ENCODE measurements at regions not wholly inside any gene's neighbourhood (a gene's known extent, or its start where the extent isn't known, plus 50 kb on each side); places are given as distances from the start of the nearest gene placed in this dataset.

DNA sequence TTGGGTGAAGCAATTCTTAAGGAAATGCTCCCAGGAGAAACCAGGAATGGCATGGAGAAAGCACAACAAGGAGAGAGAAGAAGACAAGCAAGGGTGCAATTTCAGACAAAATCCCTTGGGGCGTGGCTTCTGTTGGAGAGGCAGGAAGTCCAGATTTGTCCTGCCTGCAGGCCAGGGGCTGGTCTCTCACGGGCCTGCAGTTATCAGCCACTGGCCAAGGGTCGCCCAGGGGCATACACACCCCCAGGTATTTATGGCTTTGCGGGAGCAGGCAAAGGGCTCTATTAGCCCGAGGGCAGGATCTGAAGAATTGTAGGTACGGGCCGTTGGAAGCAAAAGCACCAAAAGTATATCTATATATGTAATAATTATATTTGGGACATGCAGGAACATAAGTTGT lies 87.7 kb downstream of the IYD start:
- ATAC-seq, result peak; percentile 19
- no peaks in the 10 kb centered on the region for H3K36me3 ChIP-seq (ENCODE audit: low read depth)

DNA sequence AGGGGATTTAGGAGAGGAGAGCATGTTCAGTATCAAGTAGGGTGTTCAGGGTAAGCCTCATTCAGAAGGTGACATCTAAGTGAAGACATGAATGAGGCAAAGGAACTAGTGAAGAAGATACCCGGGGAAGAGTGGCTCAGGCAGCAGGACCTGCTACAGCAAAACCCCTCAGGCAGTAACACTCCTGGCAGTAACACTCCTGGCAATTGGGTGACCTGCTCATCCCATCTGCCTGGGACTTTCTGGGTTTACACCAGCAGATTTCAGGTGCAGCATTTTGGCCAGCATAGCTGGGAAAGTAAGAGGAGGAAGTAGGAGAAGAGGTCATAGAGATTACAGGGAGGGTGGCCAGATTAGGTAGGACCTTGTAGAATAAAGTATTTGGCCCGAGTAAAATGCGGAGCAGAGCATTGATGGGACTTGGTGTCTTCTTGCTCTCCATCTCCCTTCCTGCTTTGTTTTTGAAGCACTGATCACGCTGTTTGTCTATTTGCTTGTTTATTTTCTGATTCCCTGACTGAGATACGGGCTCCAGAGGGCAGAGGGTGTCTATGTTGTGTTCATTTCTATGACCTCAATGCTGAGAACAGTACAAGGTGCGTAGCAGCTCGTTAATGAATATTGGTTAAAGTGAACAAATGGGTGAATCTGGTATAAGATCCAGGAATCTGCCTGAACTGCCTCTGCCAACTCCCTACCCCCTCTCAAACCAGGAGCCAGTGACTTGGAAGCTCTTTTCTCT lies 88.3 kb downstream of the IYD start:
- TF ChIP-seq, protein P1, sequence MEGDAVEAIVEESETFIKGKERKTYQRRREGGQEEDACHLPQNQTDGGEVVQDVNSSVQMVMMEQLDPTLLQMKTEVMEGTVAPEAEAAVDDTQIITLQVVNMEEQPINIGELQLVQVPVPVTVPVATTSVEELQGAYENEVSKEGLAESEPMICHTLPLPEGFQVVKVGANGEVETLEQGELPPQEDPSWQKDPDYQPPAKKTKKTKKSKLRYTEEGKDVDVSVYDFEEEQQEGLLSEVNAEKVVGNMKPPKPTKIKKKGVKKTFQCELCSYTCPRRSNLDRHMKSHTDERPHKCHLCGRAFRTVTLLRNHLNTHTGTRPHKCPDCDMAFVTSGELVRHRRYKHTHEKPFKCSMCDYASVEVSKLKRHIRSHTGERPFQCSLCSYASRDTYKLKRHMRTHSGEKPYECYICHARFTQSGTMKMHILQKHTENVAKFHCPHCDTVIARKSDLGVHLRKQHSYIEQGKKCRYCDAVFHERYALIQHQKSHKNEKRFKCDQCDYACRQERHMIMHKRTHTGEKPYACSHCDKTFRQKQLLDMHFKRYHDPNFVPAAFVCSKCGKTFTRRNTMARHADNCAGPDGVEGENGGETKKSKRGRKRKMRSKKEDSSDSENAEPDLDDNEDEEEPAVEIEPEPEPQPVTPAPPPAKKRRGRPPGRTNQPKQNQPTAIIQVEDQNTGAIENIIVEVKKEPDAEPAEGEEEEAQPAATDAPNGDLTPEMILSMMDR (IDR thresholded peaks at IDR 0.05), result no peak
- no peaks in the 10 kb centered on the region for H3K4me1 ChIP-seq (ENCODE audit: low read depth)
- H3K4me3 ChIP-seq, result no peak overlapping the region
- DNase-seq (no peak), ATAC-seq (no peak)
- H3K36me3 ChIP-seq (ENCODE audit: low read depth), result no peaks in the 10 kb centered on the region
- no peaks in the 10 kb centered on the region for H3K9me3 ChIP-seq
- intact Hi-C loops (cut with DNase I, micrococcal nuclease), result no loop called here

More for the DNA sequence above, 87.7 kb downstream of the IYD start:
- Histone ChIP-seq H3K4me3 (no peak overlapping the region), H3K4me1 (ENCODE audit: low read depth) (no peaks in the 10 kb centered on the region), H3K9me3 (no peaks in the 10 kb centered on the region)
- TF ChIP-seq, protein P1 (IDR thresholded peaks at IDR 0.05), result no peak
- intact Hi-C loops (cut with DNase I, micrococcal nuclease), result no loop called here
- no peak for DNase-seq

DNA sequence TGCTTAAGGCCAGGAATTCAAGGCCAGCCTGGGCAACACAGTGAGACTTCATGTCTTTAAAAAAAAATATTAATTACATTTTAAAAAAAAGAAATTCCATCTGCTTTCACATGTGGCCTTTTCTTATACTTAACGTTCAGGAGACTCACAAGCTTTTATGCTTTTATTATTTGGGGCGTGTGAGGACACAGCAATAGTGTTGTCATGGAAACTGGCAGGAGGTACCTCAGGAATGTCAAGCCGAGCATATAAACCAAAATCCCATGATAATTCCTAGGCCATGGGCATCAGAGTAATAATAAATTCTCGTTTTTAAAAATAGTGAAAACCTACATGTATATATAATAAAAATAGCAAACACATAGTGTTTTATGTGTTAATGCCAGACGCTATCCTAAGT lies 89.8 kb downstream of the IYD start:
- intact Hi-C loops (cut with DNase I, micrococcal nuclease), result no loop called here

DNA sequence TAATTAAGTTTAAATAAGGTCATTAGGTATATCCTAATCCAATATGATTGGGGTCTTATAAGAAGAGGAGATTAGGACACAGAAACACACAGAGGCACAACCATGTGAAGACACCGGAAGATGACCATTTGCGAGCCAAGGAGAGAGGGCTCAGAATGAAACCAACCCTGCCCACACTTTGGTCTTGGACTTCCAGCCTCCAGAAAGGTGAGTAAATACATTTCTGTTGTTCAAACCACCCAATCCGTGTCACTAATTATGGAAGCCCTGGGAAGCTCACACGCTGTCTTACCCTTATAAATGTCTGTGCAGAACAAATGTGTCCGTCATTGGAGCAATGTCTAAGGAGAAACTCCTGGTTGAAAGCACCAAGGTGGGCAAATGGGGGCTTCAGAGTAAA lies 95.0 kb downstream of the IYD start:
- no peaks in the 10 kb centered on the region for H3K4me1 ChIP-seq (ENCODE audit: low read depth)
- ATAC-seq (no peak), DNase-seq (no peak)
- no peak overlapping the region for H3K4me3 ChIP-seq
- TF ChIP-seq, protein P1 (IDR thresholded peaks at IDR 0.05), result no peak
- H3K36me3 ChIP-seq (ENCODE audit: low read depth), result no peaks in the 10 kb centered on the region
- H3K9me3 ChIP-seq, result no peaks in the 10 kb centered on the region
- intact Hi-C loops (cut with DNase I, micrococcal nuclease), result no loop called here

More for the DNA sequence above, 89.8 kb downstream of the IYD start:
- no peak for ATAC-seq
- Histone ChIP-seq H3K9me3 (no peaks in the 10 kb centered on the region), H3K36me3 (ENCODE audit: low read depth) (no peaks in the 10 kb centered on the region), H3K4me3 (no peak overlapping the region), H3K4me1 (ENCODE audit: low read depth) (no peaks in the 10 kb centered on the region)
- DNase-seq, result no peak
- TF ChIP-seq, protein P1 (IDR thresholded peaks at IDR 0.05), result no peak

DNA sequence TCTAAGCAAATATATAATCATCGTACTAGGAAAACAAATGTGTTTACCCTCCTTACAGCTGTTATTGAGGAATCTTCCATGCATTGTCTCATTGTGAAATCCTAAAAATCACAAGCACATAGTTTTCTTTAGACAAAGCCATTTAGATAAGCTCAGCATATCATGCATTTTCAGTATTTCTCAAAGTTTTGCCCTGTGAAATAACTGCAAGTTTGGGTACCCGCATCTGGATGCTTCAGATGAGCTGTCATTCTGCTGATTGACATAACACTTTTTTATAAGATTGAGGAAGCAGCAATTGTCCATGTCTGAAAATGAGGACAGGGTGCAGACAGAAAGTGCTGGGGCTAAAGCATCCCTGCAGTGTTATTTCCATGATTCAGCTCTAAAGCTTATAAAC lies 96.2 kb downstream of the IYD start:
- Histone ChIP-seq H3K4me1 (ENCODE audit: low read depth) (no peaks in the 10 kb centered on the region), H3K9me3 (no peaks in the 10 kb centered on the region), H3K4me3 (no peak overlapping the region), H3K36me3 (ENCODE audit: low read depth) (no peaks in the 10 kb centered on the region)
- ATAC-seq (no peak), DNase-seq (no peak)
- TF ChIP-seq, protein P1 (IDR thresholded peaks at IDR 0.05), result no peak
- intact Hi-C loops (cut with DNase I, micrococcal nuclease), result no loop called here

Measured in mucosa of descending colon (tissue), 3 donors.